ENCODE measurements at regions not wholly inside any gene's neighbourhood (a gene's known extent, or its start where the extent isn't known, plus 50 kb on each side); places are given as distances from the start of the nearest gene placed in this dataset.

DNA sequence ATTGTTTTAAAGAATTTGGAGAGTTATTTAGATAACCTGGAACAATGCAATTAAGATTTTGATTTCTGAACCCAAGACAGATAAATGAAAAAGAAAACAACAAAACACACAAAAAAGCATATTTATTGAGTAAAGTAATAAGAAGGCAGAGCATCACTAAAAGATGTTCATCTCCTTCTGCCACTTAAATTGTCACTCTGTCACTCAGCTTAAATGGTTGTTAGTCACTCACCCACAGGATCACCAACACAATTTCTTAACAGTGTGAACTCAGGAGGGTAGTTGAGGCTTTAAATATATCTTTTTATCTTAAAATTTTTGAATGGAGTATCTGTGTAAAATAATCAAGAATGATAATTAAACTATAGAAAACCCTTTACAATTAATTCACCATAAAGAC lies 1215.5 kb upstream of the PCDH20 start:
- H3K9me3 Mint-ChIP-seq = peaks cover 9% of the 10 kb centered on the region
- H3K4me3 ChIP-seq (ENCODE audit: low read length) = no peak overlapping the region
- TF ChIP-seq, protein P1, sequence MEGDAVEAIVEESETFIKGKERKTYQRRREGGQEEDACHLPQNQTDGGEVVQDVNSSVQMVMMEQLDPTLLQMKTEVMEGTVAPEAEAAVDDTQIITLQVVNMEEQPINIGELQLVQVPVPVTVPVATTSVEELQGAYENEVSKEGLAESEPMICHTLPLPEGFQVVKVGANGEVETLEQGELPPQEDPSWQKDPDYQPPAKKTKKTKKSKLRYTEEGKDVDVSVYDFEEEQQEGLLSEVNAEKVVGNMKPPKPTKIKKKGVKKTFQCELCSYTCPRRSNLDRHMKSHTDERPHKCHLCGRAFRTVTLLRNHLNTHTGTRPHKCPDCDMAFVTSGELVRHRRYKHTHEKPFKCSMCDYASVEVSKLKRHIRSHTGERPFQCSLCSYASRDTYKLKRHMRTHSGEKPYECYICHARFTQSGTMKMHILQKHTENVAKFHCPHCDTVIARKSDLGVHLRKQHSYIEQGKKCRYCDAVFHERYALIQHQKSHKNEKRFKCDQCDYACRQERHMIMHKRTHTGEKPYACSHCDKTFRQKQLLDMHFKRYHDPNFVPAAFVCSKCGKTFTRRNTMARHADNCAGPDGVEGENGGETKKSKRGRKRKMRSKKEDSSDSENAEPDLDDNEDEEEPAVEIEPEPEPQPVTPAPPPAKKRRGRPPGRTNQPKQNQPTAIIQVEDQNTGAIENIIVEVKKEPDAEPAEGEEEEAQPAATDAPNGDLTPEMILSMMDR (IDR thresholded peaks at IDR 0.05) = no peak
- H3K27me3 ChIP-seq (ENCODE audit: control insufficient read depth in 1 of 2, insufficient read depth in 2 of 2, low read length in 2 of 2) = no peaks in the 10 kb centered on the region
- H3K4me1 ChIP-seq (ENCODE audit: insufficient read depth, low read length) = no peaks in the 10 kb centered on the region
- H3K36me3 Mint-ChIP-seq (ENCODE audit: low read depth) = no peaks in the 10 kb centered on the region
- CTCF ChIA-PET = no interaction called here
- H3K27ac ChIP-seq (ENCODE audit: low read depth in 1 of 2, low read length in 2 of 2) = no peak overlapping the region
- H3K27ac Mint-ChIP-seq = no peak overlapping the region
- H3K27me3 Mint-ChIP-seq = no peaks in the 10 kb centered on the region
- POLR2A ChIA-PET = no interaction called here
- H3K4me1 Mint-ChIP-seq (ENCODE audit: low read depth) = no peaks in the 10 kb centered on the region
- DNase-seq (no peak), ATAC-seq (ENCODE audit: poor library complexity) (no peak)
- no peaks in the 10 kb centered on the region for H3K36me3 ChIP-seq (ENCODE audit: insufficient read depth, low read length)
- no peak overlapping the region for H3K4me3 Mint-ChIP-seq
- peaks cover 0 to 8% of the 10 kb centered on the region in 2 experiments for H3K9me3 ChIP-seq (ENCODE audit: control insufficient read depth in 1 of 2, insufficient read depth in 1 of 2, low read length in 2 of 2)
- intact Hi-C loops (cut with DNase I, micrococcal nuclease) = no loop called here

GRCh38 chr13:62629618-62630017 lies 1214.0 kb upstream of the PCDH20 start:
- TF ChIP-seq, protein P1 (IDR thresholded peaks at IDR 0.05) = no peak
- Histone ChIP-seq H3K36me3 (ENCODE audit: insufficient read depth, low read length) (no peaks in the 10 kb centered on the region), H3K27ac (ENCODE audit: low read depth in 1 of 2, low read length in 2 of 2) (no peak overlapping the region), H3K27me3 (ENCODE audit: control insufficient read depth in 1 of 2, insufficient read depth in 2 of 2, low read length in 2 of 2) (no peaks in the 10 kb centered on the region), H3K9me3 (ENCODE audit: control insufficient read depth in 1 of 2, insufficient read depth in 1 of 2, low read length in 2 of 2) (peaks cover 0 to 12% of the 10 kb centered on the region in 2 experiments), H3K4me1 (ENCODE audit: insufficient read depth, low read length) (no peaks in the 10 kb centered on the region), H3K4me3 (ENCODE audit: low read length) (no peak overlapping the region)
- H3K27ac Mint-ChIP-seq = no peak overlapping the region
- CTCF ChIA-PET = no interaction called here
- H3K4me3 Mint-ChIP-seq = no peak overlapping the region
- no peaks in the 10 kb centered on the region for H3K36me3 Mint-ChIP-seq (ENCODE audit: low read depth)
- H3K4me1 Mint-ChIP-seq (ENCODE audit: low read depth) = no peaks in the 10 kb centered on the region
- intact Hi-C loops (cut with DNase I, micrococcal nuclease) = no loop called here
- no peak for DNase-seq
- H3K9me3 Mint-ChIP-seq = no peaks in the 10 kb centered on the region
- ATAC-seq (ENCODE audit: poor library complexity) = no peak
- POLR2A ChIA-PET = no interaction called here
- H3K27me3 Mint-ChIP-seq = no peaks in the 10 kb centered on the region

- Mint-ChIP-seq H3K4me1 (ENCODE audit: low read depth) (no peaks in the 10 kb centered on the region), H3K36me3 (ENCODE audit: low read depth) (no peaks in the 10 kb centered on the region), H3K9me3 (peaks cover 3% of the 10 kb centered on the region), H3K4me3 (no peak overlapping the region), H3K27me3 (no peaks in the 10 kb centered on the region), H3K27ac (no peak overlapping the region)
- H3K4me3 ChIP-seq (ENCODE audit: low read length) = no peak overlapping the region
- ATAC-seq (ENCODE audit: poor library complexity) = no peak
- H3K9me3 ChIP-seq (ENCODE audit: control insufficient read depth in 1 of 2, insufficient read depth in 1 of 2, low read length in 2 of 2) = peaks cover 0 to 12% of the 10 kb centered on the region in 2 experiments
- no peak for DNase-seq
- no peaks in the 10 kb centered on the region for H3K36me3 ChIP-seq (ENCODE audit: insufficient read depth, low read length)
- ChIA-PET POLR2A (no interaction called here), CTCF (no interaction called here)
- intact Hi-C loops (cut with DNase I, micrococcal nuclease) = no loop called here
- TF ChIP-seq, protein P1 (IDR thresholded peaks at IDR 0.05) = no peak
- H3K4me1 ChIP-seq (ENCODE audit: insufficient read depth, low read length) = no peaks in the 10 kb centered on the region
- no peak overlapping the region for H3K27ac ChIP-seq (ENCODE audit: low read depth in 1 of 2, low read length in 2 of 2)
- H3K27me3 ChIP-seq (ENCODE audit: control insufficient read depth in 1 of 2, insufficient read depth in 2 of 2, low read length in 2 of 2) = no peaks in the 10 kb centered on the region
Observed at GRCh38 chr13:62627226-62627625, 1211.6 kb upstream of the PCDH20 start.
